ENCODE measurements at regions not wholly inside any gene's neighbourhood (a gene's known extent, or its start where the extent isn't known, plus 50 kb on each side); places are given as distances from the start of the nearest gene placed in this dataset.

GRCh38 chr5:135206862-135207261, 172.8 kb upstream of the PITX1 start:
- TF ChIP-seq CTCF (IDR thresholded peaks at IDR 0.05; ENCODE audit: borderline replicate concordance, extremely low read depth, low read length, poor library complexity, severe bottlenecking) (no peak), EZH2 (IDR thresholded peaks at IDR 0.05; ENCODE audit: borderline replicate concordance, low read depth, low read length, severe bottlenecking) (no peak)
